ENCODE measurements at regions not wholly inside any gene's neighbourhood (a gene's known extent, or its start where the extent isn't known, plus 50 kb on each side); places are given as distances from the start of the nearest gene placed in this dataset.
"Not testable (repeated sequence)": the region's sequence is repeated elsewhere in the genome, so short reads cannot be mapped to it uniquely, and the experiment has no call there.

DNA sequence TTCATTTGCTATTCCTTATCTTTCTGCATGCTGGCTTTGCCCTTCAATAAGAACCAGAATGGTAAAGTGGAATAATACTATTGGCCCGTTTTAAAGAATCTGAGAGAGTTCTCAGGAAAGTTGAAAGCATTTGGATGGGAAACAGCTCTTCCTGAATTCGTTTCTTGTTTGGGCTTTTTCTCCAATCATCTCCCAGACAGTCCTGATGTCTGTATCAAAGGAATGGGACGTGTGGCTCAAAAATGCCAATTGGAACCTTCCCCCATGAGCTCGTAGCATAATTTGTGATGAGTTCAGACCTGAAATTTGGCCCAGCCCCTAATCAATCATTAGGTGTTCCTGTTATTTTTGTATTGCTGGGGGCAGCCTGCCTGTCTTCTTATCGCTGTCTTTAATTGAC lies 75.8 kb upstream of the BACH2 start:
- DNase-seq (ENCODE audit: low read depth, low spot score) = no peak

DNA sequence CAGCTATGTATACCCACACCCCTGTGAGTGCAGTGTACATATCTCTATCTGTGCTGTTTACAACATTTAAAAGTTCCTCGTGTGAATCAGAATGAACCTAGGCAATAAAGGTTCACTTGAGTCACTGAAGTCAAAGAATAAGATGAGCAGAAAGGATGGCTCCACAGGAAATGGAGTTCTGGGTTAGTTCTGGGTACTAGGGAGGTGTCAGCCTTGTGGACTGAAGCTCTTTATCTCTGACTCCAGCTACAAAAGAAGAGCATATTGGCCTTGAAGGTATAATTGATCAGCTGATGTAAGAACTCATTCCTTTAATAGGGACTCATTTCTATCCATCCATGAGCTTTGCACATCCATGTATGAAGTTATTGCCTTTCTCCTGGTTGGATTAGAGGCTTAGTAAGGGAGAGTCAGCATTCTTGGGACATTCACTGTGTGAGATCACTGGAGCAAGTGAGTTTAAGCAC lies 73.9 kb upstream of the BACH2 start:
- DNase-seq (ENCODE audit: low read depth, low spot score) = no peak

DNA sequence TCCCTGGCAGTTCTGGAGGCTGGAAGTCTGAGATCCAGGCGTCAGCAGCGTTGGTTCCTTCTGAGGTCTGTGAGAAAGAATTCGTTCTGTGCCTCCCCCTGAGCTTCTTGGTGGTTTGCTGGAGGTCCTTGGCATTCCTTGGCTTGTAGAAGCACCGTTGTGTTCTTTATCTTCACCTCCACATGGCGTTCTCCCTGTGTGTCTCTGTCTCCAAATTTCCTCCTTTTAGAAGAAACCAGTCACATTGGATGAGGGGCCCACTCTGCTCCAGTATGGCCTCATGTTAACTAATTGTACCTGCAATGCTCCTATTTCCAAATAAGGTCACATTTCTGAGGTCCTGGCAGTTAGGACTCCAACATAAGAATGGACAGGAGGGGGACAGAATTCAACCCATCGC lies 73.0 kb upstream of the BACH2 start:
- no peak for DNase-seq (ENCODE audit: low read depth, low spot score)

DNA sequence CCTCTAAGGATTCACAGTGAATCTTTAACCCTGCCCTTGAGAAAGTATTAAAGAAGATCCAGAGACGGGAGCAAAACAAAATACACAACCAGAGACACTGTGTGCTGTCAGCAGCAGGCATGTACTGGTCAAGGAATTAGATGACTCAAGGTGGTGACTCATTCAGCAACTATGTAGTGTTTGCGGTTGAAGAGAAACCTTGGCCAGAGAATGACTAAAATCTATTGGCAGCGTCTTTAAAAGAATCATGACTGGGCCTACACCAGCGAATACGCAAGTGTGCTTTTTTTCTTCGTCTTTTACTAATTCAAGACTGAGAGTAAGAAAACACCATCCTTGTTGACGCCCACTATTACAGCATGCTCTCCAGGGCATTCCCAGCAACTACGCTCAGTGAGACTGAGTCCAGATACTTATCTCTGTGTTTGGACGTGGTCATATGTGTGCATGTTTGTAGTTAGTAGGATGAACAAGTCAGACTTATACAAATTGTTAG lies 72.4 kb upstream of the BACH2 start:
- peak; percentile 98 for DNase-seq (ENCODE audit: low read depth, low spot score)

- no peak for DNase-seq (ENCODE audit: low read depth, low spot score)
Measured at GRCh38 chr6:90368601-90369000, 72.0 kb upstream of the BACH2 start.

GRCh38 chr6:90368001-90368400 lies 71.4 kb upstream of the BACH2 start:
- no peak for DNase-seq (ENCODE audit: low read depth, low spot score)

DNA sequence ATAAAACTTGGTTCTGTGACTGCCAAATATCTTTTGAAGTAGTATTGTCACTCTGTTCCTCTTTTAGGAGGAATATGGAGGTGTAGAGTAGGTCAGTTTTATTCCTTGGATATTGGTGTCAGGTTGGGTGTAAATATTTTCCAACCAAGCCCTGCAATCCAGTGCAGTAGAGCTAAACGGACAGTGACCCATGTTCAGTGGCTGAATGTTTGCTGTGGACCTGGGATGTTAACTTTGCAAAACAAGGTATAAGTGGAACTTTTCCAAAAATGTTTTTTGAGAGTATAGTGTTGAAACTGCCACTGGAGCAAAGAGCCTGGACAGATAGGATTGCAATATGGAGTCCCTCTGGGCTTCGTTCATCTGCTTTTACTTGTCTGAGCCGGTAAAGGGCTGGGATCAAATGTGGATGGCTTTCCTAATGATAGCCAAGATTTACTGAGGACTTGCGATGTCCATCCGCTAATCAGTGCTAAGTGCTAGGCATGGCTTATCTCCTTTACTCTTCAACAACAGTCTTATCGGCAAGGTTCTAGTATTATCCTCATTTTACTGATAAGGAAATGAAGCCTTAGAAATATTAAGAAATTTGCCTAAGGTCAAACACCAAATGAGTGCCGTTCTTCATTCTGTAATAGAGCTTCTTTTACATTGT lies 69.0 kb upstream of the BACH2 start:
- no peak for DNase-seq (ENCODE audit: low read depth, low spot score)

DNA sequence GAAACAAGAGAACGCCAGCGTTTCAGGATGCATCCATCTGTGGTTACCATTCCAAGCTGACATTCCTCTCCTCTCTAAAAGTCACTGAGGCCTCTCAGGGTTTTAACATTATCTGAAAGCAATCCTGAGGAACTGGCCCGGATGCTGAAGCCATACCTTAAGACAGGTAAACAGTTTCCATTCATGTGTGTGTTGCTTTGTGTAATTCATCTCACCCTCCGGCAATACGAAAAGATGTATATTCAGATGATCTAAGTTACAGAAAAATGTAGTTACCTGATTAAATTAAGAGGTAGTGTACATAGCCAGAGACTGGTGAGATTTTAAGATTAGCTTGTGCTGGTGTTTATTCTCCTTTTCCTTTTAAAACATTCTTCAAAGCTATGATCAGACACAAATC lies 68.4 kb upstream of the BACH2 start:
- DNase-seq (ENCODE audit: low read depth, low spot score) = no peak

DNA sequence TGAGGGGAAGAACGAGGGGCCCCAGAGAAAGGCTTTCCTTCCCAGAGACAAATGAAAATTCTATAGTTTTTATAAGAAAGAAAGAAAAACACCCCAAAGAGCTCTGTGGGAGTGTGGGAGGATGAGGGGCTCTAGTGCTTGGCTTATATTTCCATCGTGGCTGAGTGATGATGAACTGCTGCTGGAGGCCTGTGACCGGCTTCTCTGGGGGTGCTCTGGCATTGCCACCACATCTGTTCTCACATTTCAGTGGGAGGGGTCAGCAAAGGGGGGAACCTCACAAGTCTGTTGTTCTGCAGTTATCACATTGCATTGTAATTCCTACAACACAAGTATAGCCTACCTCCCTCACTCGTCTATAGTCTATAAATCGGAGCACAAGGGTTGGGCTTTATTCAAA lies 67.6 kb upstream of the BACH2 start:
- DNase-seq (ENCODE audit: low read depth, low spot score) = no peak

DNA sequence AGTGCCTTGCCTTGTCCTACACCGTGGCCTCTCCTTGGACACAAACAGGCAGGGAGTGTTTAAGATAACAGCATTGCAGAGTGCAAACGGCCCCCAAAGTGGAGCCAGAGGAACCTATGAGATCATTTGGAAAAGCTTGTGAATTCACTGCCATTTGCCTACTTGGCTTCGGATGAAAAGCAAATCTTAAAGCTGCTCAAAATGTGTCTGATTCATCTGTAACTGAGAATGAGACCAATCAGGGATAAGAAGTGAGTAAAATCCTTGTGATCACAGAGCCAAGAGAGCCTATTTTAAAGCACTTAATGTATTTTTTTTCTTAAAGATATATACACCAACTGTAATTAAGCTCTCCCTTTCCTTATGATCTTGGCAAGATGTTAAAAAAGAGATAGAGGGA lies 65.7 kb upstream of the BACH2 start:
- no peak for DNase-seq (ENCODE audit: low read depth, low spot score)

DNA sequence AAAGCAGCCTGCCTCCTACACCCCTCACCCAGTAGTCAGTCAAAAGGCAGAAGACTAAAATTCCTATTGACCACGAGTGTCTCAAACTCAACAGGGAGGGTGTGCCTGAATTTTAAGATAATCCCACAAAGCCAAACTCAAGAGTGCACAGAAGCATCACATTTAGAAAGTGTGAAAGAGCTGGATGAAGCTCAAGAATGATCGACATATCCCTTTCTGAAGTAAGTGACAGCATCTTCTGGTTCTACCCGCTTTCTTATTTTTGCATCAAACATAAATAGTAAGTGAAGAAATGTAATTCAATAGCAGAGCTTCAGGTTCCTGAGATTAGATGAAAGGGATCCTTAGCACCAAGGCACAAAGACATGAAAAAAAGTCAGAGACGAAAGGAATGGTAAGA lies 64.5 kb upstream of the BACH2 start:
- DNase-seq (ENCODE audit: low read depth, low spot score) = no peak

GRCh38 chr6:90358036-90358770 lies 61.6 kb upstream of the BACH2 start:
- not testable (repeated sequence) for DNase-seq (ENCODE audit: low read depth, low spot score)

DNA sequence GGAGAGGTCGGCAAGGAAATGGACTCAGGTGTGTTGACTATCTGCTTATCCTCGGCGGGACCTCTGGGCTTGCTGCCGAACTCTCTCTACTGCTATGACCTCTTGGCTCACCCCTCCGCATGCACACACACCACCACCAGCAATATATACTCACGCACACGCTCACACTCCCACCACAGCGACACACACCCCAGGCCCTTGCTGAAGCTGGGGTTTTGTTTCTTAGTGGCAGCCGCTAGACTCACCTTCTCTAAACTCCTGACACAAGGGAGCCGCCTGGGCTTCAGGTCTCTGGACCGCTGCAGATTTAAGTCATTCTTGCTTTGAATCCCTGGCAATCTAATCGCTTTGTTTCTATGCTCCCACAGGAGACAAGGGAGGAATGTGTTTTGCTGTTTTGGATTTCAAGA lies 59.4 kb upstream of the BACH2 start:
- DNase-seq (ENCODE audit: low read depth, low spot score) = no peak

DNA sequence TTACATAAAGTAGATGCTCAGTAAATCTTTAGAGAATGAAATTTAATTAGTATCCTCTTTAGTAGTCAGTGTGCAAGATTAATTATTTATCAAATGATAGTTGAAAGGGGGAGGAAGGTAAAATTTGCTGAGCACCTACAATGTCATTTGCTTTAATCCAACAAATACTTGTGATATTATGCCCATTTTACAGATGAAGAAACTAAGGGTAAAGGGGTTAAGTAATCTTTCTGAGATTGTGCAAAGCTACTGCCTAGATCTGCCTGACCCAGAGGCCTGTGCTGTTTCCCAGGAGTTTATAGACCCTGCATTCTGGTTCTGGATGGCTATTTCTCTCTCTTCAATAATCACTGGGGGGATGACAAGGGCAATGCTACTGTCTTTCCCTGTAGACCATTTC lies 58.3 kb upstream of the BACH2 start:
- no peak for DNase-seq (ENCODE audit: low read depth, low spot score)

GRCh38 chr6:90351696-90352095 lies 55.1 kb upstream of the BACH2 start:
- no peak for DNase-seq (ENCODE audit: low read depth, low spot score)

- DNase-seq (ENCODE audit: low read depth, low spot score) = no peak
Measured at GRCh38 chr6:90350689-90351554, 54.3 kb upstream of the BACH2 start.

DNA sequence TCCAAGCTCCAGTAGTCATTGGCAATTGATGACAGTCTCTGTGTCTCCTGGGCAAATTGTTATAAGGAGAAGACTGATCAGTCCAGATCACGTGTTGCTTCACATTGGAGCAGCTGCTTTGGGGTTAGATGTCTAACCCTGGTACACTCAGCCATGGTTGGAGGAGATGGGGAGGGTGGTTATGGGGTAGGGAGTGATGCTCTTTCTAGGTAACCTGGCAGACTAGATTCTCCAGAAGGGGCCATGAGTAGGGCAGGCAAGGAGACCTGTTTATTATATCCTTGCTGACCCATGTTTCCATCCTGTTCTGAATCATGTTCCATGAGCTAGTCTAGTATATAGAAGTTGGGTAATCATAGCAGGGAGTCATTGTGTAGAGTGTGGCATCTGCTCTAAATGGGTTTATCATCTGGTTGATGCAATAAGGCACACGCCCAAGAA lies 50.8 kb upstream of the BACH2 start:
- no peak for DNase-seq (ENCODE audit: low read depth, low spot score)

- no peak for DNase-seq (ENCODE audit: low read depth, low spot score)
Measured at GRCh38 chr6:90346729-90347128, 50.1 kb upstream of the BACH2 start.

Measured in brain pericyte (primary cell).